ENCODE measurements at regions not wholly inside any gene's neighbourhood (a gene's known extent, or its start where the extent isn't known, plus 50 kb on each side); places are given as distances from the start of the nearest gene placed in this dataset.

- no peak for TF ChIP-seq MAX (IDR thresholded peaks at IDR 0.05)
- TF ChIP-seq YY1 (IDR thresholded peaks at IDR 0.05): no peak
- TF ChIP-seq GABPA (IDR thresholded peaks at IDR 0.05 in 1 of 2, conservative IDR thresholded peaks at IDR 0.05 in 1 of 2): no peak
- TF ChIP-seq HNF4G (IDR thresholded peaks at IDR 0.05): no peak
- no peak for TF ChIP-seq FOXA2 (IDR thresholded peaks at IDR 0.05)
- TF ChIP-seq RAD21 (IDR thresholded peaks at IDR 0.05): no peak
Observed at GRCh38 chr7:67341153-67341768, 344.6 kb downstream of the TYW1 start (continued).

GRCh38 chr7:67343114-67343513, 346.5 kb downstream of the TYW1 start:
- Histone ChIP-seq H3K36me3 (ENCODE audit: control insufficient read depth in 4 of 4, insufficient read depth in 3 of 4, low read depth in 1 of 4, low read length in 3 of 4) (peaks cover 0 to 14% (median 9%) of the 10 kb centered on the region in 4 donors), H3K9ac (ENCODE audit: low read depth in 1 of 2, low read length in 2 of 2) (no peak overlapping the region)
- WGBS: 95% methylated on average over 3 of the region's 3 CpGs

GRCh38 chr7:67343572-67343971, 346.9 kb downstream of the TYW1 start:
- peaks cover 0 to 3% (median 1%) of the 10 kb centered on the region in 4 donors for H3K9me3 ChIP-seq (ENCODE audit: control insufficient read depth in 4 of 4, low read length in 3 of 4)

More at GRCh38 chr7:67343114-67343513, 346.5 kb downstream of the TYW1 start:
- no peak for DNase-seq (ENCODE audit: low spot score)
- Histone ChIP-seq H3K4me1 (ENCODE audit: control insufficient read depth in 4 of 4, insufficient read depth in 4 of 4, low read length in 3 of 4) (no peaks in the 10 kb centered on the region), H3K9me3 (ENCODE audit: control insufficient read depth in 4 of 4, low read length in 3 of 4) (peaks cover 0 to 3% (median 1%) of the 10 kb centered on the region in 4 donors), H3K27me3 (ENCODE audit: control insufficient read depth in 4 of 4, insufficient read depth in 4 of 4, low read length in 3 of 4) (no peaks in the 10 kb centered on the region), H3K4me3 (ENCODE audit: low read depth in 1 of 3, low read length in 3 of 3) (no peak overlapping the region), H3K27ac (ENCODE audit: low read depth in 1 of 2, low read length in 2 of 2) (no peak overlapping the region)
- TF ChIP-seq HNF4A (conservative IDR thresholded peaks at IDR 0.05): no peak
- TF ChIP-seq NR2F2 (IDR thresholded peaks at IDR 0.05): no peak
- TF ChIP-seq REST (IDR thresholded peaks at IDR 0.05): no peak
- TF ChIP-seq RAD21 (IDR thresholded peaks at IDR 0.05): no peak

More at GRCh38 chr7:67343572-67343971, 346.9 kb downstream of the TYW1 start:
- no peaks in the 10 kb centered on the region for H3K4me1 ChIP-seq (ENCODE audit: control insufficient read depth in 4 of 4, insufficient read depth in 4 of 4, low read length in 3 of 4)
- 80% methylated on average over 5 of the region's 5 CpGs for WGBS
- H3K4me3 ChIP-seq (ENCODE audit: low read depth in 1 of 3, low read length in 3 of 3): no peak overlapping the region
- no peak for TF ChIP-seq ZBTB33 (IDR thresholded peaks at IDR 0.05)
- no peak for TF ChIP-seq EGR1 (IDR thresholded peaks at IDR 0.05; ENCODE audit: low read depth in 2 of 2)
- no peak for TF ChIP-seq RXRA (IDR thresholded peaks at IDR 0.05)
- no peak for TF ChIP-seq HNF4G (IDR thresholded peaks at IDR 0.05)
- TF ChIP-seq TAF1 (conservative IDR thresholded peaks at IDR 0.05): no peak
- no peak for TF ChIP-seq NR2F2 (IDR thresholded peaks at IDR 0.05)
- no peak for TF ChIP-seq YY1 (IDR thresholded peaks at IDR 0.05)
- no peak for TF ChIP-seq FOXA2 (IDR thresholded peaks at IDR 0.05)
- no peak for TF ChIP-seq MAX (IDR thresholded peaks at IDR 0.05)
- no peak for TF ChIP-seq HNF4A (conservative IDR thresholded peaks at IDR 0.05)
- no peak for TF ChIP-seq GABPA (IDR thresholded peaks at IDR 0.05 in 1 of 2, conservative IDR thresholded peaks at IDR 0.05 in 1 of 2)
- H3K27me3 ChIP-seq (ENCODE audit: control insufficient read depth in 4 of 4, insufficient read depth in 4 of 4, low read length in 3 of 4): no peaks in the 10 kb centered on the region
- peaks cover 0 to 16% (median 9%) of the 10 kb centered on the region in 4 donors for H3K36me3 ChIP-seq (ENCODE audit: control insufficient read depth in 4 of 4, insufficient read depth in 3 of 4, low read depth in 1 of 4, low read length in 3 of 4)
- no peak overlapping the region for H3K9ac ChIP-seq (ENCODE audit: low read depth in 1 of 2, low read length in 2 of 2)
- H3K27ac ChIP-seq (ENCODE audit: low read depth in 1 of 2, low read length in 2 of 2): no peak overlapping the region
- no peak for DNase-seq (ENCODE audit: low spot score)
